ENCODE measurements at regions not wholly inside any gene's neighbourhood (a gene's known extent, or its start where the extent isn't known, plus 50 kb on each side); places are given as distances from the start of the nearest gene placed in this dataset.

DNA sequence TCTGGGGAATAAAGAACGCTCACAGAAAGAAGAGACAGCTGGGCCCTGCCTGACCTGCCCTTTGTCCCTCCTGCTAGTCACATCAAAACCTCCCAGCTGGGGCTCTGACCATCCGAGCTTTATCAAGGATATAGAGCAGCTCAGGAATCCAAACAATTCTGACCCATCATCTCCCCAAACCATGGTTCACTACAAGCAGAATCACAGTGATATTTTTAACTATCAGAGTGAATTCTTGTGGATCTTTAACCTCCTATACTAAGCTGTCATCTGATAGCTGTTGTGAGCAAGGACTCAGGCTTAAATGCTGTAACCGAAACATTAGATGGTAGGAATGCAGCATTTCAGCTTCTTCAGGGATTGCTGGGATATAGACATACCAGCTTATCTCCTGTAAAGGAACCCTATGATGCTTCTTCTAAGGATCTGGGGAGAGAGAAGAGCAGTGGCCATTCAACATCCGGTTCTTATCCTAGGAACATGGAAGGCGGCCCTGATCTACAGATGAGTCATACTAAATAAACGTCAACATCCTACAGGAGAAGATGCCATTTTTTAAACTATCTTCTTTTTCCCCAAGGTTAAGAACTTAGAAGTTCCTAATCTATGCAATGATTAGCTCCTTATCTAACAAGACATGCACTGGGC is 84.7 kb upstream of the AKIP1 start:
- DNase-seq (ENCODE audit: low read depth), result no peak

DNA sequence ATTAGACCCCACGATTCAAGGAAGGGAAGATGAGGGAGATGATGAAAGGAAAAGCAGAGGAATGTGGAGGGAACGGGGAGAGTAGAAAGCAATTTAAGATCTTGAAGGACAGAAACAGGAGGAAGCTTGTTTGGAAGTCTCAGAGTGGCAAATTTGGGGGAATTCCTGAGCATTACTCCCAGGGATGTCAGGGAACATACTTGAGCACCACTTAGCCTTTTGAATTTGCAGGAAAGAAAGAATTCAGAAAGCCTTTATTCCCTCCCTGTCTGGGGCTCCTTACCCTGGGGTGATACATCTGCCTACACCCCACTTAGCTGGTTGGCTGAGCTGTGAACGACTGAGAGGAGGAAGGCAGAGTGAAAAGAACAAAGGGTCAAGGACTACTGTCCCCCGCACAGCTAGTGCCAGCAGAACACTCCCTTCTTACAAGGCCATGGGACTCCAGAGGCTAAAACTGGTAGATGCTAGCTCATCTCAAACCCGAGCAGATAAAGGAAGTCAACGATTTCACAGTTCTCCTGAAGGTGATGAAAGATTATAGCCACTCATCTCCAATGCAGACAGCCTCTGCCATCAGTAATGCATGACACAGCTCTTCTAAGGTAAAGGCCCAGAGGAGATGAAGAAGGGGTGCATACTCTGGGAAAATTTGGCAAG is 84.0 kb upstream of the AKIP1 start:
- DNase-seq (ENCODE audit: low read depth), result no peak

DNA sequence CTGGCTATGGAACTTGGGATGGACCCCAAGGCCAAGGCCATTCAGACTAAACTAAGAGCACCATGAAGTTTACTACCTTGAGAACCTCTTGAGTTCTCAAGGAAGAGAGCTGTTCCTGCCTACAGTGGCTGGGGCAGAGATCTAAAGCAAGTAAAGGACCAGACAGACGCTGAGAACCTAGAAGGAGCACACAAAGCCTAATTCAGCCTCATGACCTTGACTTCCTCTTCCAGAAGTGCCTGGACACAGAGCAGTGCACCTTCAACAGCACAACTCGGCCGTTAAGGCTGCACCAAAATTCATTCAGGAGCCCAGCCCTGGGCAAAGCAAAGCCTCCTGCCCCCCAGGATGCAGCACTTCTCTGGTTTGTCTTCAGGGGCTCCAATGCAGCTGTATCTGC is 82.9 kb upstream of the AKIP1 start:
- DNase-seq (ENCODE audit: low read depth), result no peak

DNA sequence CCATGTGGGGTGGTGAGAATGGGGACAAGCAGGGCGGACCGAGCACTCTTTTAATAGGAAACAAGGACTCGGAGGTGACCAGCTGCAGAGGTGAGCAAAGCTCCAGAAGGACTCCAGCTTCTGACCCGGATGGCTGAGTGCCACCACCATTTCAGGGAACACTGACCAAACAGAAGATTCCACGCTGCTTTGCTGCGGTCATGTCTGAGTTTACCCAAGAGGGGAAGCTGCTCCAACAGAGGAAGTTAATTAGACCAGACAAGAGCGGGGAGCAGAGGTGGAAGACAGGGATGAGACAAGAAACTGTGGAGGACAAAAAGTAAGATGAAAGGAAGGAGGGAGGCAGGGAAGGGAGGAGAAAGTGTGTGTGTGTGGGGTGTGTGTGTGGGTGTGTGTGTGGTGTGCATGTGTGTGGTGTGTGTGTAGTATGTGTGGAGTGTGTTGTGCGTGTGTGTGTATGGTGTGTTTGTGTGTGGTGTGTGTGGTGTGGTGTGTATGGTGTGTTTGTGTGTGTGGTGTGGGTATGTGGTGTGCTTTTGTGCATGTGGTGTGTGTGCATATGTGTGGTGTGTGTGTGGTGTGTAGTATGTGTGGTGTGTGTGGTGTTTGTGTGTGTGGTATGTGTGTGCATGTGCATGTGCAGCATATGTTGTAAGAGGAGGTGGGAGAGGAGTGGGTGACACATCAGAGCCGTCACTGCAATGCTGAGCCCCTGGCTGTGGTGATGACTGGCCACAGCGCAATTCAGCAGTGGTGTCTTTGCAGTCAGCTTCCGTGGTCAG is 82.2 kb upstream of the AKIP1 start:
- no peak for DNase-seq (ENCODE audit: low read depth)

DNA sequence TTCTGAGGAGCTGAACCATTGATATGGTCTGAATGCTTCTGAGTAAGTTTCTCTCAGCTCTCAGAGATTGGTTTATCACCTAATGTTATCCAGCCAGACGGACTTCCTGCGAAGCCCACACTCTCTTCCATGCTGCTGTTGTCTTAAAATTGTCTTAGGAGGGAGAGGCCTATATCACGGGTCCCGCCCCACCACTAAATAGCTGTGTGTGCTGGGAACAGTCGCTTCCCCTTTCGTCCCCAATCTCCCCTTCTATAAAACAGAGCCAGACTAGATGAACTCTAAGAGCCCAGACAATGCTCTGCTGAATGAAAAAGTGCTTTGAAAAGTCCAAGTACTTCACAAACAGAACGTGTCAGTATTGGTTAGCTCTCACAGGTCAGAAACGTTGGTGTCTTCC is 81.4 kb upstream of the AKIP1 start:
- DNase-seq (ENCODE audit: low read depth), result no peak

DNA sequence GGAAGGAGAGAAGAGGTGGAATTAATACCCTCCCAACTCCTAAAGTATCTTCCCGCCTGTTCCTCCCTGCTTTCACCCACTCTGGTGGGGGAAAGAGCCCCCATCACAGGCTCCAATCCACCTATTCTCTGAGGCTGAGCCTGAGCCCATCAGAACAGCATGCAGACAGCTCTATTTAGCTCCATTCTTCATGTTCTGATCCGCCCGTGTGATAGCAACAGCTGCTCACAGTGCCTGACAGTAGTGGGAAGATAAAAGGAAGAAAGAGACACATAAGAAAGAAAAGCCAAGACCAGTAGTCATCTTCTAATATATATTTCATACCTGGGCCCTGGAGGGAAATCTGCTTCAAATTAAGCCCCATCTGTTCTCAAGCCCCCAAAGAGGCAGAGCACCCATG is 80.3 kb upstream of the AKIP1 start:
- DNase-seq (ENCODE audit: low read depth), result no peak

DNA sequence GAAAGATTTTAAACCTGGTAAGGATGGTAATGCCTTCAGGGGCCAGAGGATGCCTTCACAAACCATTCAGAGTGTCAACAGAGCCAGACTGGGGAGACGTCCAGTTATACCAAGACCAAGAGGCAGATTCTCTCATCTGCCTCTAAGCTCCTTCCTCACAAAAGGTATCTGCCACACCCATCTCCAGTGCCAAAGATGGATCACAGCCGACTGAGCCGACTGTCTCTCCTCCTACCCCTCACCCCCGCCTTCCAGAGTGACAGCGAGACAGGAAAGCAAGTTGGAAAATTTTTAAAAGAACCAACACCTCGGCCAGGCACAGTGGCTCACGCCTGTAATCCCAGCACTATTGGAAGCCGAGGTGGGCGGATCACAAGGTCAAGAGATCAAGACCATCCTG is 79.1 kb upstream of the AKIP1 start:
- no peak for DNase-seq (ENCODE audit: low read depth)

DNA sequence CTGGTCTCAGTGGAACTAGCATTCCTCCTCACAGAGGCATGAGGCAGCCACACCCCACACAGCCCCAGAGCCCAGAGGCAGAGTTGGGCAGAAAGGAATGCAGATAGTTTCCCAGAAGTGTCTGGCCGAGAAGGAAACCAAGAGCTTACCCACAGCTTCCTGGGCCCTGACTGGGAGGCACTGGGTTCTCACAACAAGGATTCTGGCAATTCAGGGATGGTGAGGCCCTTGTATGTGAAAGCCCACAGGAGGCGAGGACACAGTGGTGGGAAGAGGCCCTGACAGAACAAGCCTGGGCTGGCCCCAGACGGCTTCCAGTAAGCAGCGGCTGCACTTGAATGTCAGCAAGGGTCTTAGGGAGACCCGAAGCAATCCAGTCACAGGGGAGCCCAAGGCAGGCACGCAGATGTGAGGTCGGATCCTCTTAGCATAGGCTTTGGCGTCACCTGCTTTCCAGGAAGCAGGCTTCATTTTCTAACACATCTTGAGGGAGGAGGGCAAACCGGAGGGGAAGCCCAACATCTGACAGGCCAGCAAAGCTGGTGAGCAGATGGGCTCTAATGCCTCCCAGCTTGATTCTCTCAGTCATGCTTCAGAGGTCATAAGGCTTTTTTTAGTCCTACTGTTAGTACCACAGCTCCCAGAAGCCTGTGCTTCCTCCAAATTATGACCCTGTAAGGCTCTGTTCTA is 78.3 kb upstream of the AKIP1 start:
- no peak for DNase-seq (ENCODE audit: low read depth)

DNA sequence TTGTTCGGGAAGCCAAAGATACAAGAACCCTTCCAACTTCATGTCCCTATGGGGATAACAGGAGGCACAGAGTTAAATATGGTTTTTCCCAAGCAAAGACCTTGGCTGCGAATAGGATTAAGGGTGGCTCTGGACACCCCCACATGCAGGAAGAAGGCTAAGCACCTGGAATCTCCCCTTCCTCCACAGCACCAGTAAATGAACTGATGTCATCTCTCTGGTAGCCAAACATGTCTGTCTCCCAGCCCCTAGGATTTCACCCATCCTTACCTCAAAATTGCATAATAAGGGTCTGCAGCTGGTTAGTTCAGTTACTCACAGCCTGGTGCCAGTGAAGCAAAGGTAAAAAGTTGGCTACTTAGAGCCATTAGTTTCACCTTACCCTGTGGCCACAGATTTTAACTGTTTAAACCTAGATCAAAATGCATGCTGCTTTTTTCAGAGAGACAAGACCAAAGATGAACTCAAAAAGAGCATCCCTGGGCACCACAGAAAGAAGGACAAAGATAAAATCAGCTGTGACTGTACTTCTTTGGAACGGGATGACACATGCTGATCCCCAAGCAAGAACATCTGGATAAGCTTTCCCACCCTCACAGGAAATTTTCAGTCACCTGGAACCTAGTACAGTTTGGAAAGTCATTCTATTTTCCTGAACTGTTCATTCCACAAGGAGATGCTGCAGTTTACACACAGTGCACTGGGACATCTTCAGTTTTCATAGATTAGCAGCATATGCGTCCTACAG is 77.2 kb upstream of the AKIP1 start:
- no peak for DNase-seq (ENCODE audit: low read depth)

DNA sequence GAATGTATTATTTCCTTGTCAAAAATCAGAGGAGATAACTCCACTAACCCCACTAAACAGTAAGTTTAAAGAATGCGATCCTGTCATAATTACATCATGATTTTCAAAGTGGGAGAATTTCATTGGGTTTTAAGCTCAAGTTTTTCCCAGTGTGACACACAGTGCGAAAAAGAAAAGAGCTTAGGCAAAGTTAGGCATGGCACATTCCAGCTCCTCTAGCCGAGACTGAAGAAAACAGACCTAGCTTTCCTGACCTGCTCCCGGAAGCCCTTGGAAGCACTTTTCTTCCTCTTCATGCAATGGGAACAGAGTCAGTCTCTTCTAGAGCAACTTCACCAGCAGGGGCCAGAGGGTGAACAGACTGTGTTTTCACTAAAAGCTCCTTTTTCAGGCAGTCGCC is 76.6 kb upstream of the AKIP1 start:
- DNase-seq (ENCODE audit: low read depth), result no peak

DNA sequence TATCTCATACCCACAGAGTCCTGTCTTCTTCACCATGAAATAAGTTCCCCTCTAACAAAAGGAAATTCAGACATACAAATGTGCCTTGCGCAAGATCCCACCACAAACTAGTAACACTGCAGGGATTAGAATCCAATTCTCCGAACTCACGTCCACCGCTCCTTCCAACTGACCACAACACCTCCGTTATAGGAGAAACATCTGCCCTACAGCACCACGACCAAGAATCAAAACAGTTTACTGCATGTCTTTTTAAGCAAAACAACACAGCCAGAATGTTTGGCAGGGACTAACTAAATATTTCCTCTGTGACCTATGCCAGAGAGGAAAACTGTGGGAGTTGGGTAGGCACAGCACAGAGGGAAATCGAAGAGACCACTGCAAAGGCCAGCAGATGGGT is 72.7 kb upstream of the AKIP1 start:
- no peak for DNase-seq (ENCODE audit: low read depth)

DNA sequence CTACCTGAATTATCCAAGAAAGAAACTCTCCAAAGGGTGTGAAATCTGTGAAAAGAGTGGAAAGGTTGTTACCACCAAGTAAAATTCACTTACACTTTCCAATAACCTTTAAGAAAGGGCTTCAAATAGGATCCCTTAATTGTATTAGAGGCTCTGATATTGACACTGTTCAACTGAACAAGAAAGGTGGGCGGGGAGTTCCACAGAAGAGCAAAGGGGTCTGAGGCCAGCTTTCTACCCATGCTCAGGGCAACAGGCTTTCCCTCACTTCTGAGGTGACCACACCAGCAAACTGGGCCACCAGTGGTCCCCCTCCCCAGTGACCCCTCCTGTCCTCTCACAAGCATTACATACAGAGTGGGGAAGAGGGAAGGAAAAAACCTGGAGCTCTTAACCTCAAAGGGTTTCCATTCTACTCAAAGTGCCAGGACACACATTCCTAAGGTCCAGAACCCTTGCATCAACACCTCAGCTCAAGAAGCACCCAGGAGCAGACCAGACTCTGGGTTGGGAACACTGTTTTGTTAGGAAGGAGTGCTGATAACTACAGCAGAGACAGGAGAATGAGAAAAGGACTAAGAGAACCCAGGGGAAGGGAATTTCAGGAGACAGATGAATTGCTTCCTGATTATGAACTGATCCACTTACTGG is 71.6 kb upstream of the AKIP1 start:
- no peak for DNase-seq (ENCODE audit: low read depth)

DNA sequence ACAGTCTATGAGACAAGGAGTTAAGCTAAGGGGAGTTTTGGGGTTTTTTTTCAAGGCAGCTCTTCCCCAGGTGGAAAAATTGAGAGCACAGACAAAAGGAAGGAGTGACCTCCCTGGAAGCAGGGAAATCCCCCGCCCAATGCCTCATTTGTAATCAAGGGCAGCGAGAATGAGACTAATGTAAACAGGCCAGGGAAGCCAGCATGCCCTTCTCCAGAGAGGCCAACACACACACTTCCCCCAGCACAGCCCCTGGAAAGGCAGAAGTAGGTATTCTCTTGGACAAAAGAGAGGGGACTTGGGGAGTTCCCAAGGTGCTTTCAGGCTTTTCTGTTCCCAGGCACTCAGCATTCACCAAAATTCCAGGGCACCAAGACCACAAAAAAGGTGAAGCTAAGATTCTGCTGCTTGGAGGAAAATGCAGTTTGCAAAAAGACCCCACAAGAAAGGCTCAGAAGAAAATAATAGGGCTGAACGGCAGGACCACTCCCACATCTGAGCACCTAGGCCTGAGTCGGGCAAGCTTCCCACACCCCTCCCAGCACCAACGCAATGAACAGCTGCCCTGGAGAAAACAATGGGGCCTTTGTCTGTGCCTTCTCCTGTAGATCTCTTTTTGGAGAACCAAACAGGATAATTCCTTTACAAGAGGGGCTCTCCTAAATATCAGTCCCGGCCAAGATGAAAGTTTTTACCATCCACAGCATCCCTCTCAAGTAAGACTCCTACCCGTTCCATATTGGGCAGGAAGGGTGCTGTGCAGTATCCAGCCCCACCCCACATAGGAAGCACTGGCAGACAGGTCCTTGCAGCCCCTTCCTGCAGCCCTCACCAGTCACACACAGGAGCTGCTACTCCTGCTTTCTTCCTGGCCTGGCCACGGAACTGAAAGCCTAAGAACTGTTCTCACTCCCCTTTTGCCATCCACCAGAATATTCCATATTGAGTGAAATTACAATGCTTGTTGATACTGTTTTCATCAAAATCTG is 70.7 kb upstream of the AKIP1 start:
- DNase-seq (ENCODE audit: low read depth), result no peak

DNA sequence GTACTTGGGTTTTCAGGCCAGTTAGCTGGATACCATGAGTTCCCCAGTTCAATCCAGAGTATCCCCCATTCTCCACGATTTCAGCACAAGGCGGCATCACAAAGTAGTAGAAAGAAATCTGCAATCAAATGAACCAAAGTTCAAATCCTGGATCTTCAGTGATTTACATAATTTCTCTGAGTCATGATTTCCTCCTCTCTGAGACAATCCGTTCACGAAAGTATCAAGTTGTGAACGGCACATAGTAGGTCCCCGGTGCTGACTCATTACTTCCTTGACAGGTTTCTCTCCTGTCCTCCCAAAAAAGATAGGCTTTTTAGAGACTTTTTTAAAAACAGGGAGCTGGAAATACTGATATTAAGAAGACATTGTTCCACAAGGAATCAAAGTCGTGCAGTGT is 69.1 kb upstream of the AKIP1 start:
- DNase-seq (ENCODE audit: low read depth), result no peak

DNA sequence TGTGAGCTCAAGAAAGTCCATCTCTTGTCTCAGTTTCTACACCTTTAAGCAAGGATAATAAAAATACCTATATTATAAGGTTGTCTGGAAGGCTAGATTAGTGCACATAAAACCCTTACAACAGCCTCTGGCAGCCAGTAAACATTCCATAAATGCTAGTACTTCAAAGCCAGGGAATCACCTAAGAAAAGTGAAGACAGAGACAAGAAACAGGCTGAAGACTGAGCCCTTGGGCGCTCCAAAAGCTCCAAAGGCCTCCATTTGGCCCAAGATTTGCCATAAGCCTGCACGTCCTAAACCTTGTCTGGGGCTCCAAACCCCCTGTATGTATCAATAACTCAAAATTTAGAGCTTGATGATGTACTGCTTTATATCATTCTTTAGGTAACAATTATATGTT is 52.2 kb upstream of the AKIP1 start:
- DNase-seq (ENCODE audit: low read depth), result no peak

All from activated T-cell treated with anti-CD3 and anti-CD28 coated beads for 1 hour (primary cell).